ENCODE measurements at regions not wholly inside any gene's neighbourhood (a gene's known extent, or its start where the extent isn't known, plus 50 kb on each side); places are given as distances from the start of the nearest gene placed in this dataset.

GRCh38 chr7:69184339-69184738 lies 413.9 kb upstream of the AUTS2 start:
- Histone ChIP-seq H3K27me3 (no peaks in the 10 kb centered on the region), H3K36me3 (no peaks in the 10 kb centered on the region), H3K4me1 (peaks cover 0 to 8% (median 0%) of the 10 kb centered on the region in 12 donors), H3K4me3 (no peak overlapping the region), H3K27ac (no peak overlapping the region), H3K9me3 (peaks cover 0 to 4% (median 0%) of the 10 kb centered on the region in 12 donors)
- DNase-seq (no peak), ATAC-seq (no peak)
- TF ChIP-seq CTCF (IDR thresholded peaks at IDR 0.05) (no peak), POLR2A (IDR thresholded peaks at IDR 0.05) (no peak)
- intact Hi-C loops (cut with DNase I) = no loop called here
- 39 to 62% (median 50%) methylated on average over 5 of the region's 5 CpGs for WGBS, 4 donors

- Histone ChIP-seq H3K27me3 (no peaks in the 10 kb centered on the region), H3K9me3 (peaks cover 0 to 4% (median 0%) of the 10 kb centered on the region in 12 donors), H3K4me3 (no peak overlapping the region), H3K27ac (no peak overlapping the region), H3K4me1 (peaks cover 0 to 8% (median 0%) of the 10 kb centered on the region in 12 donors), H3K36me3 (no peaks in the 10 kb centered on the region)
- no peak for TF ChIP-seq CTCF (IDR thresholded peaks at IDR 0.05)
- no peak for TF ChIP-seq POLR2A (IDR thresholded peaks at IDR 0.05)
- WGBS, 4 donors = 97 to 100% (median 99%) methylated on average over 5 of the region's 5 CpGs
- no peak for DNase-seq
- intact Hi-C loops (cut with DNase I) = no loop called here
- no peak for ATAC-seq
These were observed 413.1 kb upstream of the AUTS2 start for GRCh38 chr7:69185170-69185569.

- intact Hi-C loops (cut with DNase I) = no loop called here
- H3K27me3 ChIP-seq = no peaks in the 10 kb centered on the region
- TF ChIP-seq POLR2A (IDR thresholded peaks at IDR 0.05) (no peak), CTCF (IDR thresholded peaks at IDR 0.05) (no peak)
- H3K36me3 ChIP-seq = no peaks in the 10 kb centered on the region
- DNase-seq (no peak), ATAC-seq (no peak)
- H3K4me3 ChIP-seq = no peak overlapping the region
- no peak overlapping the region for H3K27ac ChIP-seq
- WGBS, 4 donors = 96 to 97% (median 97%) methylated on average over 5 of the region's 5 CpGs
- H3K4me1 ChIP-seq = peaks cover 0 to 8% (median 0%) of the 10 kb centered on the region in 12 donors
- H3K9me3 ChIP-seq = peaks cover 0 to 4% (median 0%) of the 10 kb centered on the region in 12 donors
These were observed 411.3 kb upstream of the AUTS2 start for GRCh38 chr7:69186974-69187373.

- intact Hi-C loops (cut with DNase I) = no loop called here
- no peak for DNase-seq
- H3K27ac ChIP-seq = no peak overlapping the region
- TF ChIP-seq POLR2A (IDR thresholded peaks at IDR 0.05) (no peak), CTCF (IDR thresholded peaks at IDR 0.05) (no peak)
- WGBS, 4 donors = 94 to 98% (median 96%) methylated on average over 5 of the region's 5 CpGs
- peaks cover 0 to 4% (median 0%) of the 10 kb centered on the region in 12 donors for H3K9me3 ChIP-seq
- H3K4me3 ChIP-seq = no peak overlapping the region
- no peaks in the 10 kb centered on the region for H3K36me3 ChIP-seq
- H3K27me3 ChIP-seq = no peaks in the 10 kb centered on the region
- ATAC-seq = no peak
- peaks cover 0 to 7% (median 0%) of the 10 kb centered on the region in 12 donors for H3K4me1 ChIP-seq
These were observed 410.4 kb upstream of the AUTS2 start for GRCh38 chr7:69187824-69188333.
